Fibroblast of villous mesenchyme (primary cell): ENCODE measurements at regions not wholly inside any gene's neighbourhood (a gene's known extent, or its start where the extent isn't known, plus 50 kb on each side); places are given as distances from the start of the nearest gene placed in this dataset.

ENCODE experiments used
- DNase-seq: peaks from one replicate; pipeline ENCODE4 v3.0.0-alpha.2; 2010; ENCODE audit warnings: low read depth
- H3K4me3 ChIP-seq: 2 replicates; pipeline ENCODE4 v1.5.1; 2011; ENCODE audit warnings: low read depth, mild to moderate bottlenecking, low read length
- CTCF ChIP-seq: IDR thresholded peaks from 2 replicates; pipeline ENCODE4 v1.5.1; 2012; ENCODE audit warnings: low read depth, mild to moderate bottlenecking, low read length; ENCODE audit not compliant: insufficient read depth

DNA sequence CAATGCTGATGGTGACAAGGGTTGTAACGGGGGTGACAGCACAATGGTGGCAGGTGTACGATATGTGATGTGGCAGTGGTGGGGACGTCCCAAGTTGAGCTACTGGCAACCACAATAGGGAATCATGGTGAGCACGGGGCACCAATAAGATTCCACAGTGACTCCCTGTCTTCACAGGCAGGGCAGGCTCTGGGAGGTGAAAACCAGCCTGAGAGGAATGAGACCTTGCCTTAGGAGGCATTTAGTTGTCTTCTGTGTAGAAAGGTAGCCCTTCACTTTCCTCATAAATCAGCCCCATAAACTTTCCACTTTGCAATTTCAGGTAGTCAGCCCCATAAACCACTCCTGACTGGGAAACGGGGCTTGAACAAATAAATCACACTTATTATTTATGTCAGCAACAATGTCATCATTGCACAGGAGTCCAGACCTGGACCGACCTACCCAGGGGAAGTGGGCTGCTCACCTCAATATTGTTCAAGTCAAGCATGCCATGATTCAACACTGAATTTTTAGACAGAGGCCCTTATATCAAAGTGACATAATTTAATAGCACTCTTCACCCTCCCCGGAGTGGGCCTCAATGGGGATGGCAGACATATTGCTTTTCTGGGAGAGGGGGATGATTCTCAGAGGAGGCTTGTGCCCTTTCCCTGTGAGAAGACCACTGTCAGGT lies 150.8 kb downstream of the CDC5L start:
- no peak overlapping the region for H3K4me3 ChIP-seq
- no peak for TF ChIP-seq CTCF
- no peak for DNase-seq

DNA sequence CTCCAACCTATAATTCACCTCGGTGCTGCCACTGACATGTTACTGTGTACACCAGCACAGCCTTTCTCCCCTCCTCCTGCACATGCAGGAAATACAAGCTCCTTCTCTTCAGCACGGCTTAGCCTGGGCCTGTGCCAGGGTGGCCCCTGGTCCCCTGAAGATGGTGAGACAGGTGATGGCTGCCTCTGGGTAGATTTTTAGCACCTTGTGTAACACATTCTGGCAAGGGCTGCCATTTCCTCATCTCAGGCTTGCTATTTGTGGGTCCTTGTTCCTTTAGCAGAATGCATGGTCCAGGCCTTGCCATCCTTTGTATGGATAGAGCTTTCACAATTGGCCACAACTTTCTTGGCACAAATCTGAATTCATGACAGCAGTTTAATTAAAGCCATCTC lies 151.3 kb downstream of the CDC5L start:
- H3K4me3 ChIP-seq, result no peak overlapping the region
- no peak for TF ChIP-seq CTCF
- DNase-seq, result no peak

DNA sequence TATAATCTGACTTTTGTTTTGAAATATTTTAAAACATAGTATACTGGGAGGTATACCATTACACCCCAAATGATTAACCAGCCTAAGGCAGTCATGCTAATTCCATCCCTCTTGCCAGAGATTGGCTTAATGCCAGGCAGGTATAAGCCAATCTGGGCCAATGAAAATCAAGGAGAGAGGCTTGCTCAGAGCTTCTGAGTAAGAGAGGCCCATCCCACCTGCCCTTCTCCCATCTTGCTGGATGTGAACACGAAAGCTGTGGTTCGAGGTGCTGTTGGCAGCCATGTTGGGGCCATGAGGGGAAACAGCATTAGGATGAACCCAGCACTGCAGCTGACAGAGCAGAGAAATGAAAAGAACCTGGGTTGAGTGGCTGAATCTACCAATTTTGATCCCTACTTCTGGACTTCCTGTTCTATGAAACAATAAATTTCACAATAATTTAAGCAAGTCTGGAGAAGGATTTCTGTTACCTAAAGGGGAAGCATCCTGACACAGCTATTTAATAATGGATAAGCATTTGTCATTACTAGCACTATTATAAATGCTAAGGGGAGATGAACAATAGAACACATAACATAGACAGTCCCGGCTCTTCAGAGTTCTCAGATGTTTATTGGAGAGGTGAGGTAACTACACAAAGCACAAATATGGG lies 152.3 kb downstream of the CDC5L start:
- no peak overlapping the region for H3K4me3 ChIP-seq
- no peak for DNase-seq
- TF ChIP-seq CTCF, result no peak

DNA sequence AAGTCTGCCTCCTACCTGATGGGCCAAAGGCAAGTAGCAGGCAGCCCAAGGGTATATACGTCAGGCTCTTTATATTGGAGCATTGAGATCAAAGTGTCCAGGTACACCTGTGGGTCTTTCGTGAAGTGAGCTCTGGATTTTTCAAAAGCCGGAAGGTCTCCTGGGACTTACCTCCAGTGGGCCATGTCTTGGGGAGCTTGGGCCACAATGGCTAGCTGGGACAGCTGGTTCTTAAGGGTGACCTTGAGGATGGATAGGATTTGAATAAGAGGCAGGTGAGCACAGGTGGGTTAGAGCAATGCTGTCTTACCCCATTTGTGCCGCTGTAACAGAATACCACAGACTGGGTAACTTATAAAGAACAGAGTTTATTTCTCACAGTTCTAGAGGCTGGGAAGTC lies 153.4 kb downstream of the CDC5L start:
- DNase-seq, result no peak
- H3K4me3 ChIP-seq, result no peak overlapping the region
- no peak for TF ChIP-seq CTCF

- DNase-seq, result peak; percentile 3
- TF ChIP-seq CTCF, result no peak
- peak overlapping the region; percentile 16 for H3K4me3 ChIP-seq
Measured at GRCh38 chr6:44542401-44543116, 155.1 kb downstream of the CDC5L start.

GRCh38 chr6:44543664-44544063 lies 156.2 kb downstream of the CDC5L start:
- no peak for DNase-seq
- no peak overlapping the region for H3K4me3 ChIP-seq
- TF ChIP-seq CTCF, result no peak
